Right lobe of liver (tissue), 4 donors: ENCODE measurements at regions not wholly inside any gene's neighbourhood (a gene's known extent, or its start where the extent isn't known, plus 50 kb on each side); places are given as distances from the start of the nearest gene placed in this dataset.

ENCODE experiments used
- CTCF ChIP-seq, 4 donors: fragments of 200-600 bp in 3 of 4; fragments of 450-650 bp in 1 of 4; IDR thresholded peaks; one replicate each; pipeline versions ENCODE4 v1.5.1 to v1.8.0; 2016 to 2022; ENCODE audit warnings: antibody characterized with exemption in 4 of 4, mild to moderate bottlenecking in 2 of 4
- POLR2A ChIP-seq: fragments of 450-650 bp; IDR thresholded peaks from one replicate; pipeline ENCODE4 v1.6.1; 2017; ENCODE audit warnings: antibody characterized with exemption, mild to moderate bottlenecking
- donor health status: DM: no; HTN: no; CAD: no.
- donor health status: DM: no; HTN: no; CAD: no.
- donor health status: DM: no; HTN: yes; CAD: no.

DNA sequence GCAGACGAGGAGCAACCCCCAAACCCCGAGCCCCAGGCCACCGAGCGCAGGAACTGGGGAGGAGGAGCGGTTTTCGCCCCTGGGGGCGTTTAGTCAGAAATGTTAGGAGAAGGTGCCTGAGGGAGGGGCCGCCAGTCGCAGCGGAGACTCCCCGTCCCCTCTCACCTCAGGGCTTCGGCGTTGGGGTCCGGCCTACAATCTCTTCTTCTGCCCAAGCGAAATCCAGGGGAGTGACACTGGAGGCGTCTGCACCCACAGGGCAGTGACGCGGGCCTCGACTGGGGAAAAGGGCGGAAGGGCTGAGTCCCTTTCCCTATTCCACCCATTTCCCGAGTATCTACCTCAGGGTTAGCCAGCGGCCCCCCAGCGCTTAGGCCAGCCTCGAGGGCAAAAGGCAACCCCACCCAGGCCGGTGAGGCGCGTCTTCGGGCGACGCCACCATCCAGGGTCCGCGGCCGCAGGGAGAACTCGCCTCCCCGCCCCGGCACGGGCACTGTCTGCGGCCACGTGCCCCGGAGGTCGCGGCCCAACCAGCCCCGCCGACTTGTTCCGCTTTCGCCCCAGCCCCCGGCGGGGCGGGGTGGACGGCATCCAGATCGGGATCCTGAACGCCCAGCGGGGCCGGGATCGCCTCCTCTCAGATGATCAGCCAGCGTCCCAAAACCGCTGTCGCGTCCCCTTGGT is 118.7 kb upstream of the BARHL2 start:
- TF ChIP-seq CTCF (IDR thresholded peaks at IDR 0.05) (no peak), POLR2A (no peak)
